ENCODE measurements at regions not wholly inside any gene's neighbourhood (a gene's known extent, or its start where the extent isn't known, plus 50 kb on each side); places are given as distances from the start of the nearest gene placed in this dataset.

GRCh38 chr2:33728106-33728505 lies 129.0 kb upstream of the FAM98A start:
- Histone ChIP-seq H3K4me3 (ENCODE audit: low read depth, low read length) (no peak overlapping the region), H3K27ac (ENCODE audit: extremely low read depth, low read depth, low read length) (no peak overlapping the region), H3K4me1 (ENCODE audit: control insufficient read depth, insufficient read depth, low read length) (no peaks in the 10 kb centered on the region), H3K36me3 (ENCODE audit: control insufficient read depth in 2 of 2, insufficient read depth in 1 of 2, low read length in 2 of 2) (no peaks in the 10 kb centered on the region), H3K9me3 (ENCODE audit: control insufficient read depth, insufficient read depth, low read depth, low read length) (no peaks in the 10 kb centered on the region)
- TF ChIP-seq ZNF785 (tag by site-specific recombination; IDR thresholded peaks at IDR 0.05) (no peak), ZNF830 (tag by site-specific recombination; IDR thresholded peaks at IDR 0.05; ENCODE audit: low read depth) (no peak), ZNF24 (tag by site-specific recombination; IDR thresholded peaks at IDR 0.05) (no peak), ZBTB1 (tag by site-specific recombination; IDR thresholded peaks at IDR 0.05) (no peak), ZXDB (tag by site-specific recombination; IDR thresholded peaks at IDR 0.05) (no peak), ZNF157 (tag by site-specific recombination; IDR thresholded peaks at IDR 0.05) (no peak), ZNF366 (tag by site-specific recombination; conservative IDR thresholded peaks at IDR 0.05) (no peak), KLF8 (tag by site-specific recombination; IDR thresholded peaks at IDR 0.05) (no peak)
- POLR2A ChIA-PET = no interaction called here
- CTCF ChIA-PET = no interaction called here

GRCh38 chr2:33727361-33728032 lies 128.4 kb upstream of the FAM98A start:
- TF ChIP-seq ZNF704 (tag by site-specific recombination; IDR thresholded peaks at IDR 0.05) (no peak), ZNF488 (tag by site-specific recombination; IDR thresholded peaks at IDR 0.05) (no peak), ZNF37A (tag by site-specific recombination; IDR thresholded peaks at IDR 0.05) (no peak), ZBTB7A (tag by site-specific recombination; IDR thresholded peaks at IDR 0.05; ENCODE audit: low read depth) (no peak), BCL6B (tag by site-specific recombination; IDR thresholded peaks at IDR 0.05) (no peak)
- no peaks in the 10 kb centered on the region for H3K36me3 ChIP-seq (ENCODE audit: control insufficient read depth in 2 of 2, insufficient read depth in 1 of 2, low read length in 2 of 2)
- H3K9me3 ChIP-seq (ENCODE audit: control insufficient read depth, insufficient read depth, low read depth, low read length) = no peaks in the 10 kb centered on the region
- no peak overlapping the region for H3K27ac ChIP-seq (ENCODE audit: extremely low read depth, low read depth, low read length)
- H3K4me3 ChIP-seq (ENCODE audit: low read depth, low read length) = no peak overlapping the region
- POLR2A ChIA-PET = interaction anchor here (0.6 kb wide), 1 partner anchor 46 kb away, joined by 3 read pairs; no protein-coding TSS in a partner anchor
- no peaks in the 10 kb centered on the region for H3K4me1 ChIP-seq (ENCODE audit: control insufficient read depth, insufficient read depth, low read length)
- CTCF ChIA-PET = no interaction called here

GRCh38 chr2:33726415-33726814 lies 127.3 kb upstream of the FAM98A start:
- no peak overlapping the region for H3K27ac ChIP-seq (ENCODE audit: extremely low read depth, low read depth, low read length)
- H3K36me3 ChIP-seq (ENCODE audit: control insufficient read depth in 2 of 2, insufficient read depth in 1 of 2, low read length in 2 of 2) = no peaks in the 10 kb centered on the region
- CTCF ChIA-PET = no interaction called here
- no peaks in the 10 kb centered on the region for H3K9me3 ChIP-seq (ENCODE audit: control insufficient read depth, insufficient read depth, low read depth, low read length)
- TF ChIP-seq ZSCAN4 (tag by site-specific recombination; IDR thresholded peaks at IDR 0.05) = no peak
- no peak for TF ChIP-seq ZNF394 (tag by site-specific recombination; IDR thresholded peaks at IDR 0.05; ENCODE audit: borderline replicate concordance)
- no peak for TF ChIP-seq IKZF3 (tag by site-specific recombination; IDR thresholded peaks at IDR 0.05)
- no peak for TF ChIP-seq ZNF211 (tag by site-specific recombination; IDR thresholded peaks at IDR 0.05; ENCODE audit: low read depth)
- TF ChIP-seq AEBP2 (tag by site-specific recombination; IDR thresholded peaks at IDR 0.05; ENCODE audit: borderline replicate concordance) = no peak
- no peak for TF ChIP-seq GLI2 (tag by site-specific recombination; IDR thresholded peaks at IDR 0.05; ENCODE audit: borderline replicate concordance, low read depth)
- no peak for TF ChIP-seq FEZF1 (tag by site-specific recombination; IDR thresholded peaks at IDR 0.05)
- no peak for TF ChIP-seq PRDM4 (tag by site-specific recombination; IDR thresholded peaks at IDR 0.05)
- no peak for TF ChIP-seq ZNF624 (tag by site-specific recombination; IDR thresholded peaks at IDR 0.05)
- no peaks in the 10 kb centered on the region for H3K4me1 ChIP-seq (ENCODE audit: control insufficient read depth, insufficient read depth, low read length)
- H3K4me3 ChIP-seq (ENCODE audit: low read depth, low read length) = no peak overlapping the region
- POLR2A ChIA-PET = no interaction called here

Data from HEK293 (cell line).